B cell (primary cell): ENCODE measurements at regions not wholly inside any gene's neighbourhood (a gene's known extent, or its start where the extent isn't known, plus 50 kb on each side); places are given as distances from the start of the nearest gene placed in this dataset.

Experiments
- ATAC-seq: fragments of 200-7000 bp; cut with Tn5 transposase; one replicate; pipeline ENCODE4 v1.10.0; 2021; ENCODE audit warnings: low read depth, mild to moderate bottlenecking, moderate number of reproducible peaks, moderate library complexity
- CTCF ChIA-PET: fragments of 350-600 bp; sonication (Branson Sonifier 250); formaldehyde crosslinking; loops from one replicate; lab custom pipeline; 2021; ENCODE audit warnings: antibody characterized with exemption, inconsistent platforms; lab: Charles Lee
- POLR2A ChIA-PET: fragments of 350-600 bp; sonication (Branson Sonifier 250); formaldehyde crosslinking; loops from one replicate; lab custom pipeline; 2021; ENCODE audit warnings: antibody characterized with exemption; lab: Charles Lee
- DNase-seq: peaks from one replicate; pipeline ENCODE4 v3.0.0; 2013
- H2AFZ ChIP-seq: 2 replicates; pipeline ENCODE4 v1.6.1; 2012; ENCODE audit warnings: mild to moderate bottlenecking, low read depth, low read length; ENCODE audit not compliant: insufficient read depth, poor library complexity, severe bottlenecking
- H3K27ac ChIP-seq, 2 donors: 1 replicate in 1 of 2; 2 replicates in 1 of 2; pipeline ENCODE4 v1.5.1; 2012 to 2013; ENCODE audit warnings: low read length in 2 of 2, mild to moderate bottlenecking in 2 of 2, moderate library complexity in 1 of 2
- H3K27me3 ChIP-seq, 4 experiments: fragments of 200-600 bp in 1 of 4; sonication (generic) in 1 of 4; replicated peaks in 1 of 4; 1 replicate in 2 of 4; 2 replicates in 2 of 4; pipeline versions ENCODE4 v1.6.1 to v1.7.0; 2013 to 2016; ENCODE audit warnings: low read length in 3 of 4, mild to moderate bottlenecking in 2 of 4, mixed read lengths in 1 of 4, moderate library complexity in 1 of 4; ENCODE audit not compliant: insufficient read depth in 4 of 4, control insufficient read depth in 3 of 4; ENCODE audit errors: control extremely low read depth in 1 of 4
- H3K36me3 ChIP-seq, 2 experiments: replicated peaks in 1 of 2; 1 replicate in 1 of 2; 2 replicates in 1 of 2; pipeline versions ENCODE4 v1.6.1 to v1.7.1; 2013; ENCODE audit warnings: low read length in 1 of 2; ENCODE audit not compliant: insufficient read depth in 2 of 2, control insufficient read depth in 1 of 2; ENCODE audit errors: control extremely low read depth in 1 of 2, extremely low read depth in 1 of 2
- H3K4me1 ChIP-seq, 2 donors: fragments of 200-600 bp in 1 of 2; sonication (generic) in 1 of 2; 1 replicate in 1 of 2; 2 replicates in 1 of 2; pipeline versions ENCODE4 v1.5.1 to v1.6.1; 2013 to 2017; ENCODE audit warnings: low read length in 2 of 2; ENCODE audit not compliant: control insufficient read depth in 2 of 2, insufficient read depth in 2 of 2
- H3K4me2 ChIP-seq: replicated peaks from 2 replicates; pipeline ENCODE3; 2012; ENCODE audit warnings: mild to moderate bottlenecking, low read depth, low read length; ENCODE audit not compliant: poor library complexity, severe bottlenecking
- H3K4me3 ChIP-seq, 5 experiments: fragments of 200-600 bp in 1 of 5; sonication (generic) in 1 of 5; 1 replicate in 3 of 5; 2 replicates in 2 of 5; pipeline versions ENCODE4 v1.5.1 to v1.7.0; 2011 to 2016; ENCODE audit warnings: low read length in 4 of 5, mild to moderate bottlenecking in 4 of 5, low read depth in 2 of 5, control low read depth in 1 of 5, moderate library complexity in 1 of 5; ENCODE audit not compliant: insufficient read depth in 1 of 5; ENCODE audit errors: control extremely low read depth in 1 of 5, extremely low read depth in 1 of 5
- H3K79me2 ChIP-seq: fragments of 200-600 bp; sonication (generic); one replicate; pipeline ENCODE4 v1.6.0; 2016; ENCODE audit warnings: low read length; ENCODE audit not compliant: control insufficient read depth, insufficient read depth
- H3K9ac ChIP-seq: fragments of 200-600 bp; sonication (generic); 2 replicates; pipeline ENCODE4 v1.6.1; 2017; ENCODE audit warnings: mild to moderate bottlenecking, low read length, moderate library complexity
- H3K9me3 ChIP-seq, 3 donors: one replicate each; pipeline versions ENCODE4 v1.6.1 to v1.7.1; 2013; ENCODE audit warnings: low read length in 2 of 3; ENCODE audit not compliant: control insufficient read depth in 2 of 3, insufficient read depth in 1 of 3; ENCODE audit errors: control extremely low read depth in 1 of 3
- H4K20me1 ChIP-seq: 2 replicates; pipeline ENCODE4 v1.6.0; 2012; ENCODE audit warnings: mild to moderate bottlenecking, low read length; ENCODE audit not compliant: insufficient read depth, control insufficient read depth, poor library complexity, severe bottlenecking
- H3K27ac Mint-ChIP-seq: one replicate; pipeline ENCODE4 v1.8.0; 2021; ENCODE audit warnings: mixed read lengths
- H3K27me3 Mint-ChIP-seq: one replicate; pipeline ENCODE4 v1.8.0; 2021; ENCODE audit warnings: mixed read lengths
- H3K4me1 Mint-ChIP-seq: one replicate; pipeline ENCODE4 v1.8.0; 2021; ENCODE audit warnings: mixed read lengths
- H3K4me3 Mint-ChIP-seq: one replicate; pipeline ENCODE4 v1.8.0; 2021; ENCODE audit warnings: mixed read lengths
- H3K9me3 Mint-ChIP-seq: one replicate; pipeline ENCODE4 v1.8.0; 2022; ENCODE audit warnings: mixed read lengths; ENCODE audit not compliant: insufficient read depth
- EZH2 ChIP-seq: IDR thresholded peaks from 2 replicates; pipeline ENCODE4 v1.6.1; 2012; ENCODE audit warnings: borderline replicate concordance, low read depth, mild to moderate bottlenecking, moderate library complexity, low read length; ENCODE audit not compliant: insufficient read depth, poor library complexity, severe bottlenecking
- WGBS: methylation state at CpG from one replicate; pipeline ENCODE4 v1.1.5; 2013; ENCODE audit warnings: missing lambda C conversion rate; ENCODE audit not compliant: insufficient coverage; 5-methylcytosine and 5-hydroxymethylcytosine counted together
- intact Hi-C: fragments of 100-400 bp; cut with micrococcal nuclease; formaldehyde crosslinking; loops from one replicate; pipeline ENCODE4 v1.10.0; 2022
- TF ChIP-seq, protein P1 (sequence below): fragments of 200-600 bp; IDR thresholded peaks from one replicate; pipeline ENCODE4 v1.8.0; 2022; ENCODE audit warnings: antibody characterized with exemption, mild to moderate bottlenecking

GRCh38 chr3:187590861-187591576 is 79.2 kb downstream of the SST start:
- Histone ChIP-seq H3K9me3 (no peaks in the 10 kb centered on the region), H3K9ac (no peak overlapping the region), H4K20me1 (no peaks in the 10 kb centered on the region), H3K36me3 (no peaks in the 10 kb centered on the region), H3K4me3 (no peak overlapping the region), H3K79me2 (no peaks in the 10 kb centered on the region), H3K4me1 (no peaks in the 10 kb centered on the region), H3K4me2 (no peak overlapping the region), H3K27ac (no peak overlapping the region), H3K27me3 (peaks cover 0 to 7% (median 6%) of the 10 kb centered on the region in 4 experiments), H2AFZ (no peak overlapping the region)
- no peak for TF ChIP-seq EZH2
- TF ChIP-seq, protein P1, sequence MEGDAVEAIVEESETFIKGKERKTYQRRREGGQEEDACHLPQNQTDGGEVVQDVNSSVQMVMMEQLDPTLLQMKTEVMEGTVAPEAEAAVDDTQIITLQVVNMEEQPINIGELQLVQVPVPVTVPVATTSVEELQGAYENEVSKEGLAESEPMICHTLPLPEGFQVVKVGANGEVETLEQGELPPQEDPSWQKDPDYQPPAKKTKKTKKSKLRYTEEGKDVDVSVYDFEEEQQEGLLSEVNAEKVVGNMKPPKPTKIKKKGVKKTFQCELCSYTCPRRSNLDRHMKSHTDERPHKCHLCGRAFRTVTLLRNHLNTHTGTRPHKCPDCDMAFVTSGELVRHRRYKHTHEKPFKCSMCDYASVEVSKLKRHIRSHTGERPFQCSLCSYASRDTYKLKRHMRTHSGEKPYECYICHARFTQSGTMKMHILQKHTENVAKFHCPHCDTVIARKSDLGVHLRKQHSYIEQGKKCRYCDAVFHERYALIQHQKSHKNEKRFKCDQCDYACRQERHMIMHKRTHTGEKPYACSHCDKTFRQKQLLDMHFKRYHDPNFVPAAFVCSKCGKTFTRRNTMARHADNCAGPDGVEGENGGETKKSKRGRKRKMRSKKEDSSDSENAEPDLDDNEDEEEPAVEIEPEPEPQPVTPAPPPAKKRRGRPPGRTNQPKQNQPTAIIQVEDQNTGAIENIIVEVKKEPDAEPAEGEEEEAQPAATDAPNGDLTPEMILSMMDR = no peak
- H3K27me3 Mint-ChIP-seq = peaks cover 58% of the 10 kb centered on the region
- H3K27ac Mint-ChIP-seq = no peak overlapping the region
- H3K4me1 Mint-ChIP-seq = no peaks in the 10 kb centered on the region
- ATAC-seq (no peak), DNase-seq (no peak)
- 78% methylated on average over 5 of the region's 10 CpGs for WGBS
- peaks cover 2% of the 10 kb centered on the region for H3K9me3 Mint-ChIP-seq
- ChIA-PET POLR2A (no interaction called here), CTCF (no interaction called here)
- intact Hi-C loops = no loop called here
- no peak overlapping the region for H3K4me3 Mint-ChIP-seq

GRCh38 chr3:187587076-187587475 is 83.1 kb downstream of the SST start:
- no peaks in the 10 kb centered on the region for H3K79me2 ChIP-seq
- Mint-ChIP-seq H3K27me3 (peaks cover 50% of the 10 kb centered on the region), H3K9me3 (peaks cover 2% of the 10 kb centered on the region), H3K4me3 (no peak overlapping the region), H3K4me1 (no peaks in the 10 kb centered on the region), H3K27ac (no peak overlapping the region)
- H3K27me3 ChIP-seq = peaks cover 0 to 9% (median 0%) of the 10 kb centered on the region in 4 experiments
- H4K20me1 ChIP-seq = no peaks in the 10 kb centered on the region
- H3K4me3 ChIP-seq = no peak overlapping the region
- no peak overlapping the region for H3K4me2 ChIP-seq
- DNase-seq (no peak), ATAC-seq (no peak)
- intact Hi-C loops = no loop called here
- no peak overlapping the region for H3K9ac ChIP-seq
- POLR2A ChIA-PET = no interaction called here
- no peak overlapping the region for H3K27ac ChIP-seq
- no peak overlapping the region for H2AFZ ChIP-seq
- no peaks in the 10 kb centered on the region for H3K4me1 ChIP-seq
- no peaks in the 10 kb centered on the region for H3K9me3 ChIP-seq
- TF ChIP-seq, protein P1 = no peak
- TF ChIP-seq EZH2 = no peak
- CTCF ChIA-PET = no interaction called here
- no peaks in the 10 kb centered on the region for H3K36me3 ChIP-seq
- WGBS = 77% methylated on average over 4 of the region's 4 CpGs
